ENCODE measurements at regions not wholly inside any gene's neighbourhood (a gene's known extent, or its start where the extent isn't known, plus 50 kb on each side); places are given as distances from the start of the nearest gene placed in this dataset.

GRCh38 chr11:33630936-33631748 is 69.5 kb downstream of the C11orf91 start:
- Histone ChIP-seq H3K36me3 (ENCODE audit: insufficient read depth, low read length, poor library complexity, severe bottlenecking) (no peaks in the 10 kb centered on the region), H3K9me3 (ENCODE audit: low read depth, low read length, poor library complexity, severe bottlenecking) (no peaks in the 10 kb centered on the region), H3K27me3 (replicated peaks; ENCODE audit: insufficient read depth, low read depth, low read length, poor library complexity) (no peaks in the 10 kb centered on the region), H3K4me3 (ENCODE audit: low read depth, low read length, poor library complexity, severe bottlenecking) (no peak overlapping the region), H3K27ac (ENCODE audit: low read depth, low read length, poor library complexity, severe bottlenecking) (no peak overlapping the region), H3K4me1 (ENCODE audit: insufficient read depth, low read length, poor library complexity, severe bottlenecking) (no peaks in the 10 kb centered on the region)
- ChIA-PET CTCF (no interaction called here), POLR2A (ENCODE audit: low non-redundant PET) (no interaction called here)
- TF ChIP-seq EZH2 (IDR thresholded peaks at IDR 0.05; ENCODE audit: borderline replicate concordance, low read depth, low read length, poor library complexity, severe bottlenecking) (no peak), CTCF (conservative IDR thresholded peaks at IDR 0.05; ENCODE audit: low read depth, low read length) (no peak)
- DNase-seq (ENCODE audit: low spot score), result no peak
- BruUV-seq (replicated peaks), result no TSS peak
- intact Hi-C loops (cut with micrococcal nuclease; ENCODE audit: unreplicated experiment), result no loop called here

GRCh38 chr11:33624083-33624482 is 76.5 kb downstream of the C11orf91 start:
- no TSS peak for BruUV-seq (replicated peaks)
- DNase-seq (ENCODE audit: low spot score), result peak; percentile 35
- H3K4me3 ChIP-seq (ENCODE audit: low read depth, low read length, poor library complexity, severe bottlenecking), result no peak overlapping the region
- no peaks in the 10 kb centered on the region for H3K4me1 ChIP-seq (ENCODE audit: insufficient read depth, low read length, poor library complexity, severe bottlenecking)
- ChIA-PET POLR2A (ENCODE audit: low non-redundant PET) (interaction anchor here (0.6 kb wide), 1 partner anchor 198 kb away, joined by 3 read pairs; no protein-coding TSS in a partner anchor), CTCF (no interaction called here)
- TF ChIP-seq EZH2 (IDR thresholded peaks at IDR 0.05; ENCODE audit: borderline replicate concordance, low read depth, low read length, poor library complexity, severe bottlenecking), result no peak
- TF ChIP-seq CTCF (conservative IDR thresholded peaks at IDR 0.05; ENCODE audit: low read depth, low read length), result no peak
- H3K27me3 ChIP-seq (replicated peaks; ENCODE audit: insufficient read depth, low read depth, low read length, poor library complexity), result no peaks in the 10 kb centered on the region
- intact Hi-C loops (cut with micrococcal nuclease; ENCODE audit: unreplicated experiment), result no loop called here
- no peak overlapping the region for H3K27ac ChIP-seq (ENCODE audit: low read depth, low read length, poor library complexity, severe bottlenecking)
- H3K36me3 ChIP-seq (ENCODE audit: insufficient read depth, low read length, poor library complexity, severe bottlenecking), result no peaks in the 10 kb centered on the region
- no peaks in the 10 kb centered on the region for H3K9me3 ChIP-seq (ENCODE audit: low read depth, low read length, poor library complexity, severe bottlenecking)

GRCh38 chr11:33622806-33623205 is 77.8 kb downstream of the C11orf91 start:
- intact Hi-C loops (cut with micrococcal nuclease; ENCODE audit: unreplicated experiment), result no loop called here
- ChIA-PET POLR2A (ENCODE audit: low non-redundant PET) (no interaction called here), CTCF (no interaction called here)
- no peaks in the 10 kb centered on the region for H3K36me3 ChIP-seq (ENCODE audit: insufficient read depth, low read length, poor library complexity, severe bottlenecking)
- H3K4me1 ChIP-seq (ENCODE audit: insufficient read depth, low read length, poor library complexity, severe bottlenecking), result no peaks in the 10 kb centered on the region
- H3K27me3 ChIP-seq (replicated peaks; ENCODE audit: insufficient read depth, low read depth, low read length, poor library complexity), result no peaks in the 10 kb centered on the region
- TF ChIP-seq EZH2 (IDR thresholded peaks at IDR 0.05; ENCODE audit: borderline replicate concordance, low read depth, low read length, poor library complexity, severe bottlenecking), result no peak
- no peak for TF ChIP-seq CTCF (conservative IDR thresholded peaks at IDR 0.05; ENCODE audit: low read depth, low read length)
- no peak overlapping the region for H3K27ac ChIP-seq (ENCODE audit: low read depth, low read length, poor library complexity, severe bottlenecking)
- DNase-seq (ENCODE audit: low spot score), result no peak
- no peaks in the 10 kb centered on the region for H3K9me3 ChIP-seq (ENCODE audit: low read depth, low read length, poor library complexity, severe bottlenecking)
- H3K4me3 ChIP-seq (ENCODE audit: low read depth, low read length, poor library complexity, severe bottlenecking), result no peak overlapping the region
- no TSS peak for BruUV-seq (replicated peaks)

All from A673 (cell line).